Activated CD4-positive, alpha-beta memory T cell treated with anti-CD3 and anti-CD28 coated beads, Interleukin-2, amount 10 ng/mL, durations not matched to agents 7 days and 5 days (primary cell): ENCODE measurements at regions not wholly inside any gene's neighbourhood (a gene's known extent, or its start where the extent isn't known, plus 50 kb on each side); places are given as distances from the start of the nearest gene placed in this dataset.

Source experiments
- CTCF ChIA-PET: fragments of 350-600 bp; sonication (Branson Sonifier 250); formaldehyde crosslinking; loops from one replicate; lab custom pipeline; 2021; ENCODE audit warnings: antibody characterized with exemption, inconsistent platforms; lab: Charles Lee
- POLR2A ChIA-PET: fragments of 350-600 bp; sonication (Branson Sonifier 250); formaldehyde crosslinking; loops from one replicate; lab custom pipeline; 2021; ENCODE audit warnings: antibody characterized with exemption; lab: Charles Lee
- DNase-seq: peaks from one replicate; pipeline ENCODE4 v3.0.0-alpha.2; 2020
- H3K27ac Mint-ChIP-seq: one replicate; pipeline ENCODE4 v1.8.0; 2021; ENCODE audit warnings: mild to moderate bottlenecking, mixed read lengths
- H3K27me3 Mint-ChIP-seq: one replicate; pipeline ENCODE4 v1.8.0; 2021; ENCODE audit warnings: mixed read lengths
- H3K36me3 Mint-ChIP-seq: one replicate; pipeline ENCODE4 v1.8.0; 2021; ENCODE audit warnings: low read depth, mixed read lengths
- H3K4me1 Mint-ChIP-seq: one replicate; pipeline ENCODE4 v1.8.0; 2021; ENCODE audit warnings: mixed read lengths
- H3K4me3 Mint-ChIP-seq: one replicate; pipeline ENCODE4 v1.8.0; 2021; ENCODE audit warnings: mild to moderate bottlenecking, mixed read lengths
- H3K9me3 Mint-ChIP-seq: one replicate; pipeline ENCODE4 v1.8.0; 2021; ENCODE audit warnings: mixed read lengths

- H3K27ac Mint-ChIP-seq: no peak overlapping the region
- no peaks in the 10 kb centered on the region for H3K36me3 Mint-ChIP-seq
- H3K4me3 Mint-ChIP-seq: no peak overlapping the region
- H3K9me3 Mint-ChIP-seq: no peaks in the 10 kb centered on the region
- no peaks in the 10 kb centered on the region for H3K4me1 Mint-ChIP-seq
- H3K27me3 Mint-ChIP-seq: no peaks in the 10 kb centered on the region
- CTCF ChIA-PET: no interaction called here
- POLR2A ChIA-PET: no interaction called here
- no peak for DNase-seq
These were observed 300.0 kb downstream of the IGSF11 start for GRCh38 chr3:118734664-118735063.

- ChIA-PET CTCF (no interaction called here), POLR2A (no interaction called here)
- no peak for DNase-seq
- no peaks in the 10 kb centered on the region for H3K4me1 Mint-ChIP-seq
- no peaks in the 10 kb centered on the region for H3K9me3 Mint-ChIP-seq
- H3K4me3 Mint-ChIP-seq: no peak overlapping the region
- no peak overlapping the region for H3K27ac Mint-ChIP-seq
- H3K36me3 Mint-ChIP-seq: no peaks in the 10 kb centered on the region
- no peaks in the 10 kb centered on the region for H3K27me3 Mint-ChIP-seq
These were observed 298.5 kb downstream of the IGSF11 start for GRCh38 chr3:118736107-118736506.

- H3K9me3 Mint-ChIP-seq: no peaks in the 10 kb centered on the region
- H3K27ac Mint-ChIP-seq: no peak overlapping the region
- no peaks in the 10 kb centered on the region for H3K27me3 Mint-ChIP-seq
- CTCF ChIA-PET: no interaction called here
- no peak overlapping the region for H3K4me3 Mint-ChIP-seq
- no peaks in the 10 kb centered on the region for H3K36me3 Mint-ChIP-seq
- H3K4me1 Mint-ChIP-seq: no peaks in the 10 kb centered on the region
- POLR2A ChIA-PET: no interaction called here
- DNase-seq: no peak
These were observed 293.8 kb downstream of the IGSF11 start for GRCh38 chr3:118740722-118741290.

- CTCF ChIA-PET: no interaction called here
- DNase-seq: no peak
- POLR2A ChIA-PET: no interaction called here
- Mint-ChIP-seq H3K9me3 (no peaks in the 10 kb centered on the region), H3K36me3 (no peaks in the 10 kb centered on the region), H3K27ac (no peak overlapping the region), H3K4me3 (no peak overlapping the region), H3K27me3 (no peaks in the 10 kb centered on the region), H3K4me1 (no peaks in the 10 kb centered on the region)
These were observed 291.9 kb downstream of the IGSF11 start for GRCh38 chr3:118742760-118743159.

- Mint-ChIP-seq H3K4me1 (no peaks in the 10 kb centered on the region), H3K4me3 (no peak overlapping the region), H3K27ac (no peak overlapping the region), H3K9me3 (no peaks in the 10 kb centered on the region), H3K27me3 (no peaks in the 10 kb centered on the region), H3K36me3 (no peaks in the 10 kb centered on the region)
- no peak for DNase-seq
- ChIA-PET CTCF (no interaction called here), POLR2A (no interaction called here)
These were observed 290.5 kb downstream of the IGSF11 start for GRCh38 chr3:118744186-118744585.

- H3K36me3 Mint-ChIP-seq: no peaks in the 10 kb centered on the region
- H3K9me3 Mint-ChIP-seq: no peaks in the 10 kb centered on the region
- no peak overlapping the region for H3K4me3 Mint-ChIP-seq
- ChIA-PET POLR2A (no interaction called here), CTCF (no interaction called here)
- H3K27me3 Mint-ChIP-seq: no peaks in the 10 kb centered on the region
- no peaks in the 10 kb centered on the region for H3K4me1 Mint-ChIP-seq
- no peak for DNase-seq
- H3K27ac Mint-ChIP-seq: no peak overlapping the region
These were observed 280.0 kb downstream of the IGSF11 start for GRCh38 chr3:118754406-118755252.

GRCh38 chr3:118755253-118755801 is 279.3 kb downstream of the IGSF11 start:
- Mint-ChIP-seq H3K4me1 (no peaks in the 10 kb centered on the region), H3K36me3 (no peaks in the 10 kb centered on the region), H3K9me3 (no peaks in the 10 kb centered on the region), H3K27ac (no peak overlapping the region), H3K27me3 (no peaks in the 10 kb centered on the region), H3K4me3 (no peak overlapping the region)
- ChIA-PET POLR2A (no interaction called here), CTCF (no interaction called here)
- no peak for DNase-seq

- ChIA-PET POLR2A (no interaction called here), CTCF (interaction anchor here (0.6 kb wide), 1 partner anchor 343 kb away, joined by 3 read pairs; no protein-coding TSS in a partner anchor)
These were observed 273.9 kb downstream of the IGSF11 start for GRCh38 chr3:118760585-118761290.

GRCh38 chr3:118761291-118761606 is 273.4 kb downstream of the IGSF11 start:
- Mint-ChIP-seq H3K27ac (no peak overlapping the region), H3K9me3 (no peaks in the 10 kb centered on the region)
- CTCF ChIA-PET: no interaction called here

More at GRCh38 chr3:118760585-118761290, 273.9 kb downstream of the IGSF11 start:
- H3K4me3 Mint-ChIP-seq: no peak overlapping the region
- H3K27me3 Mint-ChIP-seq: no peaks in the 10 kb centered on the region
- no peaks in the 10 kb centered on the region for H3K4me1 Mint-ChIP-seq
- H3K9me3 Mint-ChIP-seq: no peaks in the 10 kb centered on the region
- H3K27ac Mint-ChIP-seq: no peak overlapping the region
- DNase-seq: no peak
- H3K36me3 Mint-ChIP-seq: no peaks in the 10 kb centered on the region

GRCh38 chr3:118765636-118766305 is 268.9 kb downstream of the IGSF11 start:
- Mint-ChIP-seq H3K9me3 (no peaks in the 10 kb centered on the region), H3K36me3 (no peaks in the 10 kb centered on the region), H3K27ac (no peak overlapping the region), H3K4me3 (no peak overlapping the region), H3K27me3 (no peaks in the 10 kb centered on the region), H3K4me1 (no peaks in the 10 kb centered on the region)
- ChIA-PET CTCF (no interaction called here), POLR2A (no interaction called here)
- DNase-seq: no peak

More at GRCh38 chr3:118761291-118761606, 273.4 kb downstream of the IGSF11 start:
- Mint-ChIP-seq H3K36me3 (no peaks in the 10 kb centered on the region), H3K4me1 (no peaks in the 10 kb centered on the region), H3K4me3 (no peak overlapping the region), H3K27me3 (no peaks in the 10 kb centered on the region)
- DNase-seq: no peak
- POLR2A ChIA-PET: no interaction called here

- DNase-seq: no peak
These were observed 268.4 kb downstream of the IGSF11 start for GRCh38 chr3:118766306-118766669.

GRCh38 chr3:118772036-118772435 is 262.6 kb downstream of the IGSF11 start:
- CTCF ChIA-PET: no interaction called here
- POLR2A ChIA-PET: no interaction called here
- Mint-ChIP-seq H3K4me3 (no peak overlapping the region), H3K27me3 (no peaks in the 10 kb centered on the region), H3K27ac (no peak overlapping the region), H3K9me3 (no peaks in the 10 kb centered on the region), H3K4me1 (no peaks in the 10 kb centered on the region), H3K36me3 (no peaks in the 10 kb centered on the region)
- DNase-seq: no peak

More at GRCh38 chr3:118766306-118766669, 268.4 kb downstream of the IGSF11 start:
- Mint-ChIP-seq H3K9me3 (no peaks in the 10 kb centered on the region), H3K4me3 (no peak overlapping the region), H3K36me3 (no peaks in the 10 kb centered on the region), H3K27me3 (no peaks in the 10 kb centered on the region), H3K4me1 (no peaks in the 10 kb centered on the region), H3K27ac (no peak overlapping the region)
- ChIA-PET CTCF (no interaction called here), POLR2A (no interaction called here)

- no peaks in the 10 kb centered on the region for H3K27me3 Mint-ChIP-seq
- no peaks in the 10 kb centered on the region for H3K36me3 Mint-ChIP-seq
- CTCF ChIA-PET: no interaction called here
- H3K4me1 Mint-ChIP-seq: no peaks in the 10 kb centered on the region
- POLR2A ChIA-PET: no interaction called here
- H3K4me3 Mint-ChIP-seq: no peak overlapping the region
- no peak for DNase-seq
- H3K27ac Mint-ChIP-seq: no peak overlapping the region
- H3K9me3 Mint-ChIP-seq: no peaks in the 10 kb centered on the region
These were observed 262.1 kb downstream of the IGSF11 start for GRCh38 chr3:118772547-118773011.
